Heart right ventricle (tissue), 16 donors: ENCODE measurements at regions not wholly inside any gene's neighbourhood (a gene's known extent, or its start where the extent isn't known, plus 50 kb on each side); places are given as distances from the start of the nearest gene placed in this dataset.

Source experiments
- ATAC-seq, 8 donors: fragments of 200-7000 bp; cut with Tn5 transposase; one replicate each; pipeline ENCODE4 v1.9.1; 2020; ENCODE audit warnings: mild to moderate bottlenecking in 8 of 8, moderate library complexity in 8 of 8, moderate number of reproducible peaks in 1 of 8
- DNase-seq, 2 donors: peaks; one replicate each; pipeline ENCODE4 v3.0.0-alpha.2; 2020
- H3K27ac ChIP-seq, 10 donors: fragments of 200-600 bp; sonication (generic) in 2 of 10; one replicate each; pipeline versions ENCODE4 v1.5.0 to v1.8.0; 2020 to 2022; ENCODE audit warnings: mild to moderate bottlenecking in 3 of 10
- H3K27me3 ChIP-seq, 7 donors: fragments of 200-600 bp; one replicate each; pipeline ENCODE4 v1.8.0; 2021 to 2022; ENCODE audit warnings: mild to moderate bottlenecking in 2 of 7
- H3K36me3 ChIP-seq, 9 donors: fragments of 200-600 bp; sonication (generic) in 1 of 9; one replicate each; pipeline versions ENCODE4 v1.5.0 to v1.8.0; 2020 to 2022; ENCODE audit warnings: mild to moderate bottlenecking in 2 of 9
- H3K4me1 ChIP-seq, 9 donors: fragments of 200-600 bp; sonication (generic) in 1 of 9; one replicate each; pipeline versions ENCODE4 v1.5.0 to v1.8.0; 2020 to 2022; ENCODE audit warnings: mild to moderate bottlenecking in 4 of 9
- H3K4me3 ChIP-seq, 10 donors: fragments of 200-600 bp; sonication (generic) in 2 of 10; one replicate each; pipeline versions ENCODE4 v1.5.0 to v1.8.0; 2020 to 2022; ENCODE audit warnings: mild to moderate bottlenecking in 7 of 10, moderate library complexity in 2 of 10
- H3K9me3 ChIP-seq, 11 donors: fragments of 200-600 bp in 10 of 11; sonication (generic) in 2 of 11; one replicate each; pipeline versions ENCODE4 v1.5.0 to v1.8.0; 2013 to 2022; ENCODE audit warnings: mild to moderate bottlenecking in 2 of 11, control low read depth in 1 of 11, moderate library complexity in 1 of 11
- CTCF ChIP-seq, 9 donors: fragments of 200-600 bp; sonication (generic) in 2 of 9; IDR thresholded peaks; one replicate each; pipeline versions ENCODE4 v1.5.0 to v1.8.0; 2021 to 2022; ENCODE audit warnings: antibody characterized with exemption in 9 of 9, mild to moderate bottlenecking in 5 of 9, moderate library complexity in 1 of 9
- WGBS, 2 donors: extraction: QIAGEN DNeasy Blood & Tissue Kit; methylation state at CpG; one replicate each; pipeline ENCODE4 v1.1.7; 2013; ENCODE audit warnings: inconsistent platforms in 1 of 2; 5-methylcytosine and 5-hydroxymethylcytosine counted together
- intact Hi-C, 10 donors: fragments of 100-400 bp; cut with DNase I; formaldehyde crosslinking; loops; one replicate each; pipeline versions ENCODE4 v1.11.1 to v1.14.2; 2022
- donor health status: Arrhythmogenic right ventricular cardiomyopathy.
- donor health status: ischemic (EF 13 %, LVEDD 7.1; RV severe dilation, severe dysfunction).
- donor health status: healthy with polysubstance abuse.
- donor health status: DM: no; HTN: yes; CAD: no.
- donor health status: DM: no; HTN: no; CAD: no.
- donor health status: ischemic (EF 25% LVEDD 6.9; RV normal size, moderate dysfunction).
- donor health status: ischemic (EF 25% LVEDD 5.7; RV mildly dilated, moderate dysfunction).
- donor health status: healthy.
- donor health status: DM: yes; HTN: yes; CAD: no.
- donor health status: Ischemic cardiomyopathy.
- donor health status: ischemic (EF 35%, LVEDD 5.7; RV mildly dilated, moderate dysfunction).
- donor health status: nonischemic (EF 11% LVEDD 7.7; RV severe dilation, severe dysfunction).
- donor health status: DM: yes; HTN: yes; CAD: no.
- donor health status: PGD.
- donor health status: ischemic (EF 29% LVEDD 5.4; RV normal size, mild dysfunction).
- donor health status: nonischemic (EF 23%, LVEDD 6.1; RV moderate dilation, normal function).

DNA sequence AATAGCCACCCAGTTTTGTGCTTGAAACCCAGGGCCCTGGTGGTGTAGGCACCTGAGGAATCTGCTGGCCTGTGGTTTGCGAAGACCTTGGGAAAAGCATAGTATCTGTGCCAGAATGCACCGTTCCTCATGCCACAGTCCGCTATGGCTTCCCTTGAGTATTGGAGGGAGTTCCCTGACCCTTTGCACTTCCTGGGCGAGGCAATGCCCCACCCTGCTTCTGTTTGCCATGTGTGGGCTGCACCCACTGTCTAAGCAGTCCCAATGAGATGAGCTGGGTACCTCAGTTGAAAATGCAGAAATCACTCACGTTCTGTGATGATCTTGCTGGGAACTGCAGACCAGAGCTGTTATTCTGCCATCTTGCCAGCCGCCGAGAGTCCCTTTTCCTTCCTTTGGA is 483.5 kb downstream of the AGTPBP1 start:
- no peak for ATAC-seq
- no peak overlapping the region for H3K27ac ChIP-seq
- peaks cover 0 to 8% (median 0%) of the 10 kb centered on the region in 11 donors for H3K9me3 ChIP-seq
- peaks cover 0 to 12% (median 0%) of the 10 kb centered on the region in 9 donors for H3K4me1 ChIP-seq
- WGBS, 2 donors = 75 to 83% methylated on average over 7 of the region's 7 CpGs
- DNase-seq = no peak
- TF ChIP-seq CTCF (IDR thresholded peaks at IDR 0.05) = no peak
- H3K36me3 ChIP-seq = no peaks in the 10 kb centered on the region
- peaks cover 0 to 5% (median 0%) of the 10 kb centered on the region in 7 donors for H3K27me3 ChIP-seq
- intact Hi-C loops = loop anchor here in 9 of 10 donors (2.0 to 10.0 kb wide), 7 partner anchors 303 to 863 kb away; no protein-coding TSS in a partner anchor
- H3K4me3 ChIP-seq = no peak overlapping the region

- no peak overlapping the region for H3K4me3 ChIP-seq
- 83 to 87% methylated on average over 5 of the region's 5 CpGs for WGBS, 2 donors
- no peak overlapping the region for H3K27ac ChIP-seq
- no peak for TF ChIP-seq CTCF (IDR thresholded peaks at IDR 0.05)
- no peak for DNase-seq
- intact Hi-C loops = no loop called here
- H3K9me3 ChIP-seq = peaks cover 0 to 12% (median 0%) of the 10 kb centered on the region in 11 donors
- ATAC-seq = no peak
- peaks cover 0 to 8% (median 0%) of the 10 kb centered on the region in 9 donors for H3K4me1 ChIP-seq
- H3K36me3 ChIP-seq = no peaks in the 10 kb centered on the region
- H3K27me3 ChIP-seq = no peaks in the 10 kb centered on the region
Observed at GRCh38 chr9:85249313-85249621, 492.5 kb downstream of the AGTPBP1 start.

DNA sequence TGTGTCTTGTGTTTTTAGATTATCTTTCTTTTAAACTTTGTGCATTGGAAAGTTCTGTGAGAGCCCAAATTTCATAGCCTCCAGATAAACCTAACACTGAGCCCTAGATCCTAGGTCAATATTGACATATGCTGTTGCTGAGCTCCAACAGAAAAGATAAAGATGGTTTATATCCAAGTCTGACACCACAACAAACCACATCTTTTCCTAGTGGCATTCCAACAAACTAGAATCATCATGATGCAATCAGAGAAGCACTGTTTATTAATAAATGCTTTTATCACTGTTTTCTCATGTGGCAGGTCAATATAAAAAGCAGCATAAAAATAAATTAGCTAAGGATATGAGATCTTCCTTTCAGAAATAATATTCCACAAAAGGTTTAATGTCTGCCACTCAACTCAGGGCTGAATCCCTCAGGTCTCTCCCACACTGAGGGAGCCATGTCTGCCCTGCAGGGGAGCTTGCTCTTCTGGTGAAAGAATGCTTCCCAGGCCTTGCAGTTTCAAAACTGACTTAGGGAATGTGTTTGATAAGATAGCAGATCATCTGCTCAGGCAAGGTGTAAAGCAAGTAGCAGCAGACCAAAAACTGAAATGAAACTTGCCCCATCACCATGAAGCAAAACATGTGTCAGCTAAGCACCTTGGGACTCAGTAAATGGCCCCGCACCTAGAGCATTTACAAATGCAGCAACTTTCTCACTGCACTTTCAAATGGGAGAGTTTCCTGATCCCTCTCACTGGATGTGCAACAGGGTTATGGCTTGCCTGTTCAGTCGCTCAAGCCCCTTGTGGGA is 493.0 kb downstream of the AGTPBP1 start:
- H3K27ac ChIP-seq = no peak overlapping the region
- no peaks in the 10 kb centered on the region for H3K27me3 ChIP-seq
- ATAC-seq (peak in 3 of 8 donors; percentile 46 to 61 (median 49)), DNase-seq (no peak)
- WGBS, 2 donors = 90 to 93% methylated on average over 2 of the region's 2 CpGs
- H3K36me3 ChIP-seq = no peaks in the 10 kb centered on the region
- intact Hi-C loops = no loop called here
- H3K9me3 ChIP-seq = peaks cover 0 to 11% (median 0%) of the 10 kb centered on the region in 11 donors
- peaks cover 0 to 8% (median 0%) of the 10 kb centered on the region in 9 donors for H3K4me1 ChIP-seq
- no peak for TF ChIP-seq CTCF (IDR thresholded peaks at IDR 0.05)
- H3K4me3 ChIP-seq = no peak overlapping the region

DNA sequence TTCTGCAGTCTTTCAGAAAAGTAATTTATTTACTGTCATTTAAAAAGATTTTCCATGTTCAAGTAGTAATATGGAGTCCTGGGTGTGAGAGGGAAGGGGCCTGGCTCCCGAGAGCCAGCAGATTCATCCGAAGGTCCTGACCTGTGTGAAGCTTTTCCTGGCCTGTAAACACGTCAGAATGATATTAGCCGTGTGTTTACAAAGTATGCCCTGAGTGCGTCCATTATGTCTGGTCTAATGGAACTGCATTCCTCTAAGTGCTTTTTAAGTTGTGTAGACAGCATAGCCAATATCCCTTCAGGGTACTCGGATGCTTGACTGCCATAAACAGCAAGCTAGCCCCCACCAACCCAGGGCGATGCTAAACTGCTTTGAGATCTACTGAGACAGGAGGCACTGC is 495.2 kb downstream of the AGTPBP1 start:
- no peak for ATAC-seq
- 86 to 87% methylated on average over 7 of the region's 7 CpGs for WGBS, 2 donors
- Histone ChIP-seq H3K4me3 (no peak overlapping the region), H3K27me3 (no peaks in the 10 kb centered on the region), H3K36me3 (no peaks in the 10 kb centered on the region), H3K4me1 (peaks cover 0 to 8% (median 0%) of the 10 kb centered on the region in 9 donors), H3K27ac (no peak overlapping the region), H3K9me3 (no peaks in the 10 kb centered on the region)
- TF ChIP-seq CTCF (IDR thresholded peaks at IDR 0.05) = no peak
- DNase-seq = no peak
- intact Hi-C loops = no loop called here
